ENCODE measurements at regions not wholly inside any gene's neighbourhood (a gene's known extent, or its start where the extent isn't known, plus 50 kb on each side); places are given as distances from the start of the nearest gene placed in this dataset.

DNA sequence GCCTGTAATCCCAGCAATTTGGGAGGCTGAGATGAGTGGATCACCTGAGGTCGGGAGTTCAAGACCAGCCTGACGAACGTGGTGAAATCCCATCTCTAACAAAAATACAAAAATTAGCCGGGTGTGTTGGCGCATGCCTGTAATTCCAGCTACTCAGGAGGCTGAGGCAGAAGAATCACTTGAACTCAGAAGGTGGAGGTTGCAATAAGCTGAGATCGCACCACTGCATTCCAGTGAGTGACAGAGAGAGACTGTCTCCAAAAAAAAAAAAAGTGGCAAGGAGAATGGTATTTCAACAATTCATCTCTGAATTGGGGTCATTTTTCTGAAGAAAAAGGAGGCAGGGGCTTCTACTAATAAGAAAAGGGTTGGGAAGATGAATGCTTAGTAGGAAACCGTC, 111.5 kb upstream of the NHSL1 start:
- Histone ChIP-seq H3K27me3 (ENCODE audit: insufficient read depth, low read length) (no peaks in the 10 kb centered on the region), H3K4me1 (ENCODE audit: insufficient read depth, low read length) (no peaks in the 10 kb centered on the region), H3K9me3 (ENCODE audit: low read depth, low read length) (no peaks in the 10 kb centered on the region), H3K4me3 (ENCODE audit: low read length) (no peak overlapping the region)

DNA sequence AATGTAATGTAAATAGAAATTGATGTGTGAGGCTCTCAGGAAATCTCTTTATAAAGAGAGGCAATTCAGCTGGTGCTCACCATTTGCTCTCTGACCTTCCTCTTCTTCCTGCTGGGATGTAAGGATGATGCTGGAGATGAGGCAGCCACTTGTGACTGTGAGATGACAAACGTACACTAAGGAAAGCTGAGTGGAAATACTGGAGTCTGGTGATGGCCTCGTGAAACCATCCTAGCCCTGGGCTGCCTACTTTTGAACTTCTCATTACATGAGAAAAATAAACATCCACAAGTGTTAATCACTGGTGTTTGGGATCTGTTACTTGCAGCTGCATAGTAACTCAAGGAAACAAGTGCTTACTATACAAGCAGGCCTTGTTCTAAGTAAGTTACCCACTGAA, 114.9 kb upstream of the NHSL1 start:
- no peaks in the 10 kb centered on the region for H3K27me3 ChIP-seq (ENCODE audit: insufficient read depth, low read length)
- H3K9me3 ChIP-seq (ENCODE audit: low read depth, low read length): no peaks in the 10 kb centered on the region
- H3K4me1 ChIP-seq (ENCODE audit: insufficient read depth, low read length): no peaks in the 10 kb centered on the region
- no peak overlapping the region for H3K4me3 ChIP-seq (ENCODE audit: low read length)

DNA sequence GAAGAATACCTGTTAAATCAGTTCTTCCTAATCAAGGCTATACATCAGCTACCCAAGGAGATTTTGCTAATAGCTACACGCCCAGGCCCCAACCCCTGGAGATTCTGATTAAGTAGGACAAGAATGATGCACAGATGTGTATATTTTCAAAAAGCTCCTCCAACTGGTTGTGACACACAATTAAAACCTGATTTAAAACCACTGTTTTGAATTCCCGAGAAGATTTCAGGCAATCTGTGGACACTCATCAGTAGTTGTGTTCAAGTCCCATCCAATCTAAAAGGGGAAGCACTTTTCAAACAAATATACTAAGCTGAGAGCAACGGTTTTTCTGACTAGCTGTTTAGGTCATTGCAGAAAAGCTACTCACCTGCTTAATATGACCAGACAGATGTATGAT, 118.9 kb upstream of the NHSL1 start:
- H3K4me1 ChIP-seq (ENCODE audit: insufficient read depth, low read length): no peaks in the 10 kb centered on the region
- no peak overlapping the region for H3K4me3 ChIP-seq (ENCODE audit: low read length)
- no peaks in the 10 kb centered on the region for H3K9me3 ChIP-seq (ENCODE audit: low read depth, low read length)
- no peaks in the 10 kb centered on the region for H3K27me3 ChIP-seq (ENCODE audit: insufficient read depth, low read length)

DNA sequence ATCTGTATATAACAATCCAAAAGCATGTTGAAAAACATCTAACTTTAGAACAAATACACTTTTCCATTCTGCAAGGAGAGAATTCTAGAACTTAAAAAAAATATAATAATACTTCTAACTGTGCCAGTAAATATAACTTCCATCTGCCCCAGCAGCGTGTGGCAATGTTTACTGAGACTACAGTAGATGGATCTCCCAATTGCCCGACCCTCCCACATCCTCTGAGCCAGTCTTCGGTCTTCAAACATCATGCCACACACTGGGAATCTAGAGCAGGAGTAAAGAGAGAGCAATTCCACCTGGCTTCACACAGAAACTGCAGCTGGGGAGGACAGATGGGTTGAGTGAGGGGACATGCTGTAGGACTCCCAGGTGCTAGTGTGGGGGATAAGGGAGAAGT, 121.3 kb upstream of the NHSL1 start:
- H3K27me3 ChIP-seq (ENCODE audit: insufficient read depth, low read length): no peaks in the 10 kb centered on the region
- no peaks in the 10 kb centered on the region for H3K9me3 ChIP-seq (ENCODE audit: low read depth, low read length)
- H3K4me3 ChIP-seq (ENCODE audit: low read length): no peak overlapping the region
- H3K4me1 ChIP-seq (ENCODE audit: insufficient read depth, low read length): no peaks in the 10 kb centered on the region

DNA sequence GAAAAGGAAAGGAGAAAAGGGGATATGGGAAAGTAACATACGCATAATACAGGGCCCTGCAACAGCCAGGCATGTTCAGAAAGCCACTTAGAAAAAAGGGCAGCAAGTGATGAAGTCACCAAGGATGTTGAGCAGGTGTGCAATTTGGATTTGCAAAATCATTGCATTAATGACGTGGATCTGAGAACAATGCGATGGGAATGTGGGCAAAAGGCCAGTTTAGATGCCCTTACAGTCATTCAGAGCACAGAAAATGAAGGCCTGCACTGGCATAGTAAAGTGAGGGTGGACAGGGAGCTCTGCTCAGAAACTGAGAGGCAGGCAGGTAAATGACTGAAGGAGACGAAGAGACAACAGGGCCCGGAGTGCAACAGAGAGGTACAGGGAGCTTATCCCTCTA, 123.7 kb upstream of the NHSL1 start:
- H3K4me3 ChIP-seq (ENCODE audit: low read length): no peak overlapping the region
- H3K4me1 ChIP-seq (ENCODE audit: insufficient read depth, low read length): no peaks in the 10 kb centered on the region
- no peaks in the 10 kb centered on the region for H3K27me3 ChIP-seq (ENCODE audit: insufficient read depth, low read length)
- no peaks in the 10 kb centered on the region for H3K9me3 ChIP-seq (ENCODE audit: low read depth, low read length)

DNA sequence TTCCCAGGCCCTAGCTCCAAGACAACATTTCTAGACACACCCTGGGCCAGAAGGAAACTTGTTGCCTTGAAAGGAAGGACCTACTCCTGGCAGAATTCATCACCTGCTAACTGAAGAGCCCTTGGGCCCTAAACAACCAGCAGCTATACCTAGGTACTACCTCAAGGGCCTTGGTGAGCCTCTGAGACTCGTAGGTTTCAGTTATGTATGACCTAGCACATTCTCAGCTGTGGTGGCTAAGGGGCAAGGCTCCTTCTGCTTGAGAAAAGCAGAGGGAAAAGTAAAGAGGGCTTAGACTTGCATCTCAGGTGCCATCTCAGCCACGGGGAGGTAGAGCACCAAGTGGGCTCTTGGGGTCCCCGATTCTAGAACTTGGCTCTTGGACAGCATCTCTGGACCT, 132.3 kb upstream of the NHSL1 start:
- Histone ChIP-seq H3K4me1 (ENCODE audit: insufficient read depth, low read length) (no peaks in the 10 kb centered on the region), H3K9me3 (ENCODE audit: low read depth, low read length) (no peaks in the 10 kb centered on the region), H3K4me3 (ENCODE audit: low read length) (no peak overlapping the region), H3K27me3 (ENCODE audit: insufficient read depth, low read length) (peaks cover 2% of the 10 kb centered on the region)

DNA sequence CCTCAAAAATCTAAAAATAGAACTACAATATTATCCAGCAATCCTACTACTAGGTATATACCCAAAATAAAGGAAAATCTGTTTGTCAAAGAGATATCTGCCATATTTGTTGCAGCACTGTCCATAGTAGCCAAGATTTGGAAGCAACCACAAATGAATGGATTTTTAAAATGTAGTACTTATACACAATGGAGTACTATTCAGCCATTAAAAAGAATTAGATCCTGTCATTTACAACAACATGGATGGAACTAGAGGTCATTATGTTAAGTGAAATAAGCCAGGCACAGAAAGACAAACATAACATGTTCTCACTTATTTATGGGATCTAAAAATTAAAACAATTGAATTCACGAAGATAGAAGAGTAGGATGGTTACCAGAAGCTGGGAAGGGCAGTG, 135.7 kb upstream of the CCDC28A start:
- Histone ChIP-seq H3K4me3 (ENCODE audit: low read length) (no peak overlapping the region), H3K27me3 (ENCODE audit: insufficient read depth, low read length) (peaks cover 2% of the 10 kb centered on the region), H3K4me1 (ENCODE audit: insufficient read depth, low read length) (no peaks in the 10 kb centered on the region), H3K9me3 (ENCODE audit: low read depth, low read length) (no peaks in the 10 kb centered on the region)

DNA sequence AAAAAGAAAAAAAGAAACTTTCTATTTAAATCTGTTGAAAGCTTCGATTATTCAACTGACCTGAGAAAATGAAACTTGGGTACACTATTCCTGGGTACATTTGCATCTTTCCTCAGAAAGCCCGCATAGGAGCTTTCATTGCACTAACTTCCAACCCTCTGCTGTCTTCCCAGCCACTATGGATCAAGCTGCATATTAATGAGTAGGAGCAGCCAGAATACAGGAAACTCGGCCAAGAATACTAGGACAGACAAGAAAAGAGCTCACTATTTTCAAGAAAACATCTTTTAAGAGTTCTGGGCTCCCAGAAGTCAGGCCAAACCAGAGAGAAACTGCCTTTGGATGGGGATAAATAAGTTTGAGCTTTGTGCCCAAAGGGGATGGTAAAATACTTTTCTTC, 135.0 kb upstream of the CCDC28A start:
- no peaks in the 10 kb centered on the region for H3K4me1 ChIP-seq (ENCODE audit: insufficient read depth, low read length)
- peaks cover 2% of the 10 kb centered on the region for H3K27me3 ChIP-seq (ENCODE audit: insufficient read depth, low read length)
- no peak overlapping the region for H3K4me3 ChIP-seq (ENCODE audit: low read length)
- H3K9me3 ChIP-seq (ENCODE audit: low read depth, low read length): no peaks in the 10 kb centered on the region

DNA sequence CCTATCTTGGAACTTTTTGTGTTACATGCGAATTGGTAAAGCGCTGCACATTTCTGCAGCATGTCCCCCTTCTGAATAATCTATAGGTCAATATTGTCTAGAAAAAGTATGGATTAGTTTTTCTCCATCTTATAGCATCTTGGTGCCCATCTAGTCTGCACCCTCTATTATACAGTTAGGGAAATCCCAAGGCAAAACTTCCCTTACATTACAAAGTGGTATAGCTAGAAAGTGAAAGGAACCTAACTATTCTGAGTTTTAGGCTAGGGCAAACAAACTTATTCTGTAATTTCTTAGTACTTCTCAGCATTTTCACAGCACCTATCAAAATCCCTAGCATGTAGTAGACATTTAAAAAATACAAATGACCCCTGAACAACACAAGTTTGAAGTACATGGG, 133.5 kb upstream of the CCDC28A start:
- Histone ChIP-seq H3K4me3 (ENCODE audit: low read length) (no peak overlapping the region), H3K4me1 (ENCODE audit: insufficient read depth, low read length) (no peaks in the 10 kb centered on the region), H3K9me3 (ENCODE audit: low read depth, low read length) (no peaks in the 10 kb centered on the region), H3K27me3 (ENCODE audit: insufficient read depth, low read length) (no peaks in the 10 kb centered on the region)

DNA sequence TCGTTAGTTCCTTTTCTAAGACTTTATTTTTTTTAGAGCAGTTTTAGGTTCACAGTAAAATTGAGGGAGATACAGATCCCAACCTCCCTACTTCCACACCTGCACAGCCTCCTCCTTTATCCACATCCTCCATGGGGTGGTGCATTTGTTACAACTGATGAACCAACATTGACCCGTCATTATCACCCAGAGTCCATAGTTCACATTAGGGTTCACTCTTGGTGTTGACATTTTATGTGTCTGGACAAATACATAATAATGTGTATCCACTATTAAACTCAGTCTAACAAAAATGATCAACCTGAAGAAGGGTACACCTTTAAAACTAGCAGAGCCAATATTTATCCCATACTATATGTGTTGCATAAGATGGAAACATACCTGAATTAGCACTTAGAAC, 130.4 kb upstream of the CCDC28A start:
- H3K27me3 ChIP-seq (ENCODE audit: insufficient read depth, low read length): no peaks in the 10 kb centered on the region
- H3K4me3 ChIP-seq (ENCODE audit: low read length): no peak overlapping the region
- H3K9me3 ChIP-seq (ENCODE audit: low read depth, low read length): no peaks in the 10 kb centered on the region
- no peaks in the 10 kb centered on the region for H3K4me1 ChIP-seq (ENCODE audit: insufficient read depth, low read length)

DNA sequence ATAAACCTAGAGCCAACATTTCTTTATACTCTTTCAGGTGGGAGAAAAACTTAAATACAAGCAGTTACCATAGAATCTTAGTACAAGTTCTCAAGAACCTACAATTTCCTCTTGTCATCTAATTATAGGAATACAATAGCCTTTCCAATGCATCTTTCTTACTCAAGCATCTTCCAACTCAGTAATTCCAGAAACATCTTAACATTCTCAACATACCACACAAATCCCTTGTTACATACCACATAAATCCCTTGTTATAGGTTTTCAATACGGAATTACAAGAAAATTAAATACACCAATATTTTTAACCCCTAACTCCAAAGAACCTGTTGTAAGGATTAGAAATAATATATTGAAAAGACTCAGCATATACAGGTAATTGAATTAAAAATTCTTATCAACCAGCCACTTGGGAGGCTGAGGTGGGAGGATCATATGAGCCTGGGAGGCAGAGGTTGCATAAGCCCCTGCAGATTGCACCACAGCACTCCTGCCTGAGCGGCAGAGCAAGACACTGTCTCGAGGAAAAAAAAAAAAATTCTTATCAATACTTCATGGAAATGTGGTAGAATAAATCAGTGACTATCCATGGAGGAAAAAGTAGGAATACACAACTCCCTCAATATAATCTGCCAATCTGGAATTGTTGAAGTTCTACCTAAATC, 127.5 kb upstream of the CCDC28A start:
- Histone ChIP-seq H3K4me1 (ENCODE audit: insufficient read depth, low read length) (no peaks in the 10 kb centered on the region), H3K27me3 (ENCODE audit: insufficient read depth, low read length) (no peaks in the 10 kb centered on the region)

DNA sequence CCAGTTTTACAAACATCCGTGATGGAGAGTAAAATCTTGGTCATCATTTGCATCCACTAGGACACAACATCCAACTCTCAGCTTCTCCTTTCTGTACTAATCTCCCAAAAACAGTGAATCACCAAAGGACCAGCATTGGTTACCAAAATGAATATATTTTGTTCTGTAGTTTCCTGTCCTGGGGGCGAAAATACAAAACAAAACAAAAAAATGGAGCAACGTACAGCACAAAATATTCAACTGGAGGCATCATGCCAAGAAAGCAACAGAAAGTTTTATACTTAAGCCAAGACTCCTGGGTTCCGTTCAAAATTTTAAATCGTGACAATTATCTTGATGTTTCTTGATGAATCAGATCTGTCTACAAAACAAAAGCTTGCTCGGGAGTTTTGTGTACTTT, 126.6 kb upstream of the CCDC28A start:
- H3K9me3 ChIP-seq (ENCODE audit: low read depth, low read length): no peaks in the 10 kb centered on the region
- H3K4me3 ChIP-seq (ENCODE audit: low read length): no peak overlapping the region
- no peaks in the 10 kb centered on the region for H3K27me3 ChIP-seq (ENCODE audit: insufficient read depth, low read length)
- H3K4me1 ChIP-seq (ENCODE audit: insufficient read depth, low read length): no peaks in the 10 kb centered on the region

More for the DNA sequence above, 127.5 kb upstream of the CCDC28A start:
- no peak overlapping the region for H3K4me3 ChIP-seq (ENCODE audit: low read length)
- H3K9me3 ChIP-seq (ENCODE audit: low read depth, low read length): no peaks in the 10 kb centered on the region

DNA sequence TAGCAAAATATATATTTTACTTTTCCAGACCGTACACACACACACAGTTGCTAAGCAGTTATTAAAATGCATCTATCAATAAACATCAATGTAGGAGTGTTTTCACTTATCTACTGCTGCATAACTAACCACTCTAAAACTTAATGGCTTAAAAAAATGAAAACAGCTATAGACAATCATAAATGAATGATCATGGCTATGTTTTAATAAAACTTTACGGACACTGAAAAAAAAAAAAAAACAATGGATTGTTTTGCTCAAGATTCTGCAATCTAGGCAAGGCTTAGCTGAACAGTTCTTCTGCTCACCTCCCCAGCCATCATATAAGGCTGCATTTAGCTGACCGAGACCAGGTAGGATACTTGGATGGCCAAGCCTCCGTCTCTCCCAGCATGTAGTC, 125.4 kb upstream of the CCDC28A start:
- Histone ChIP-seq H3K4me3 (ENCODE audit: low read length) (no peak overlapping the region), H3K4me1 (ENCODE audit: insufficient read depth, low read length) (no peaks in the 10 kb centered on the region), H3K27me3 (ENCODE audit: insufficient read depth, low read length) (no peaks in the 10 kb centered on the region), H3K9me3 (ENCODE audit: low read depth, low read length) (no peaks in the 10 kb centered on the region)

DNA sequence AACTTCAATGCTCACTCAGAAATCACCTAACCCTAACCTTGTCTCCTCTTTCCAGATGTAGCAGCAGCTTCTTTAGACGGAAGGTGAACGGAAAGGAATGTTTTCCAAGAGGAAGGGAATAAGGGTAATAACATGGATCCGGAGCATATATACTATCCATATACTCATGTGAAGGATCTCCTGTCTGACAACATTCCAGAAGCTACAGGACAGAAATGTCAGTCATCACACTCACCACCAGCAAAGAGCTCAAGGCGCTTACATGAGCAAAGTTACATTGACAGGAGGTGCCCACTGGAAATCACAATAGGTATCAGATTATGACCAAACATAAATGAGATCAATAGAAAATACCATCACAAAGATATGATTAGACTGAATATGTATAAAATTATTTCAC, 122.1 kb upstream of the CCDC28A start:
- Histone ChIP-seq H3K4me1 (ENCODE audit: insufficient read depth, low read length) (no peaks in the 10 kb centered on the region), H3K4me3 (ENCODE audit: low read length) (no peak overlapping the region), H3K27me3 (ENCODE audit: insufficient read depth, low read length) (no peaks in the 10 kb centered on the region), H3K9me3 (ENCODE audit: low read depth, low read length) (no peaks in the 10 kb centered on the region)

DNA sequence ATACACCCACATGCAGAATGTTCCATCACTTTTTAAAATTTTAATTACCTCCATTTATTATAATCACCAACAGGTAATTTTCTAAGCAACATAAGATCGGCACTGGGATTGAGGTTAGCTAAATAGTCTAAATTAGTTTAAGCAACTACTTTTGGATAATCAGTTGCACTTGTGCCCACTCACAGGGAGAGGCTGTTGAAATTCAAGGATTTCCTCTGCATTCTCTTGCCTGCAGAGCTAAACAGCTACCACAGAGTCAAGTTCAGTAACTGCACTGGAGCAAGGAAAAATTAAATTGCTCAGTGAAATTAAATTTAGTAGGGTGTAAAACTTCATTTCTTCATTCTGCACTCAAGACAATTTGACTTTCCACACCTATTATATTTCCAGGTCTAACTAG, 120.7 kb upstream of the CCDC28A start:
- no peaks in the 10 kb centered on the region for H3K27me3 ChIP-seq (ENCODE audit: insufficient read depth, low read length)
- no peaks in the 10 kb centered on the region for H3K4me1 ChIP-seq (ENCODE audit: insufficient read depth, low read length)
- H3K9me3 ChIP-seq (ENCODE audit: low read depth, low read length): no peaks in the 10 kb centered on the region
- H3K4me3 ChIP-seq (ENCODE audit: low read length): no peak overlapping the region

DNA sequence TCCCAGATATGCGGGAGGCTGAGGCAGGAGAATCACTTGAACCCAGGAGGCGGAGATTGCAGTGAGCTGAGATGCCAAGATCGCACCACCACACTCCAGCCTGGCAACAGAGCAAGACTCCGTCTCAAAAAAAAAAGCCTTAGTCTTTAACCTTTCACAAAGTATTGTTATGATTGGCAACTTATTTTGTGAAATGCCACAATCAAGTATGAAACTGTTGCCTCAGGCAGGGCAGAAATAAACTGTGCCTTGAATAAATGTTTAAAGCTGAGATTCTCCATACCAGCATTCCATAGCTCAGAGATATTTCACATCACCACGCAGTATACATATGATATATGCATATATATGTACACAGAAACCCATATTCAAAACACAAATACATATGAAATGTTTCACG, 120.1 kb upstream of the CCDC28A start:
- Histone ChIP-seq H3K27me3 (ENCODE audit: insufficient read depth, low read length) (no peaks in the 10 kb centered on the region), H3K4me1 (ENCODE audit: insufficient read depth, low read length) (no peaks in the 10 kb centered on the region), H3K9me3 (ENCODE audit: low read depth, low read length) (no peaks in the 10 kb centered on the region), H3K4me3 (ENCODE audit: low read length) (no peak overlapping the region)
